ENCODE measurements at regions not wholly inside any gene's neighbourhood (a gene's known extent, or its start where the extent isn't known, plus 50 kb on each side); places are given as distances from the start of the nearest gene placed in this dataset.

- TF ChIP-seq CTCF (IDR thresholded peaks at IDR 0.05) (no peak), EZH2 (IDR thresholded peaks at IDR 0.05) (no peak)
Measured at GRCh38 chr10:123252779-123253178, 98.6 kb downstream of the BUB3 start.

All from neural progenitor cell (in vitro differentiated cells).